Hepatocyte (in vitro differentiated cells): ENCODE measurements at regions not wholly inside any gene's neighbourhood (a gene's known extent, or its start where the extent isn't known, plus 50 kb on each side); places are given as distances from the start of the nearest gene placed in this dataset.

Source experiments
- DNase-seq: peaks from one replicate; pipeline ENCODE4 v3.0.0-alpha.2; 2016; ENCODE audit warnings: low spot score
- H2AFZ ChIP-seq: fragments of 200-600 bp; sonication (generic); 2 replicates; pipeline ENCODE4 v1.6.0; 2016; ENCODE audit warnings: antibody characterized with exemption, mild to moderate bottlenecking
- H3K27ac ChIP-seq: fragments of 200-600 bp; sonication (generic); 2 replicates; pipeline ENCODE4 v1.5.1; 2016; ENCODE audit warnings: mild to moderate bottlenecking
- H3K27me3 ChIP-seq: fragments of 200-600 bp; sonication (generic); 2 replicates; pipeline ENCODE4 v1.6.1; 2016
- H3K36me3 ChIP-seq: fragments of 200-600 bp; sonication (generic); replicated peaks from 2 replicates; pipeline ENCODE4 v1.5.1; 2016; ENCODE audit warnings: low read depth; ENCODE audit not compliant: insufficient read depth
- H3K4me1 ChIP-seq: fragments of 200-600 bp; sonication (generic); 2 replicates; pipeline ENCODE4 v1.5.1; 2016; ENCODE audit warnings: mild to moderate bottlenecking, moderate library complexity; ENCODE audit not compliant: insufficient read depth
- H3K4me2 ChIP-seq: fragments of 200-600 bp; sonication (generic); 2 replicates; pipeline ENCODE4 v1.6.0; 2016
- H3K4me3 ChIP-seq: fragments of 200-600 bp; sonication (generic); 2 replicates; pipeline ENCODE4 v1.5.1; 2016; ENCODE audit warnings: mild to moderate bottlenecking
- H3K79me2 ChIP-seq: fragments of 200-600 bp; sonication (generic); 2 replicates; pipeline ENCODE4 v1.6.0; 2017; ENCODE audit warnings: mild to moderate bottlenecking
- H3K9me2 ChIP-seq: fragments of 200-600 bp; sonication (generic); replicated peaks from 2 replicates; pipeline ENCODE4 v1.6.0; 2017; ENCODE audit warnings: mild to moderate bottlenecking; ENCODE audit not compliant: insufficient read depth
- H3K9me3 ChIP-seq: fragments of 200-600 bp; sonication (generic); 2 replicates; pipeline ENCODE4 v1.5.1; 2016; ENCODE audit warnings: low read depth, mild to moderate bottlenecking
- H4K20me1 ChIP-seq: fragments of 200-600 bp; sonication (generic); 2 replicates; pipeline ENCODE4 v1.6.0; 2016; ENCODE audit warnings: mild to moderate bottlenecking; ENCODE audit not compliant: insufficient read depth, poor library complexity, severe bottlenecking
- EZH2 ChIP-seq: fragments of 200-600 bp; sonication (generic); IDR thresholded peaks from 2 replicates; pipeline ENCODE4 v1.6.1; 2016; ENCODE audit warnings: antibody characterized with exemption, mild to moderate bottlenecking, borderline replicate concordance
- EZH2phosphoT487 ChIP-seq: fragments of 200-600 bp; sonication (generic); IDR thresholded peaks from one replicate; pipeline ENCODE4 v1.6.1; 2018; ENCODE audit warnings: antibody characterized with exemption, mild to moderate bottlenecking, low read depth, moderate library complexity; ENCODE audit not compliant: unreplicated experiment, severe bottlenecking
- WGBS: methylation state at CpG from one replicate; pipeline ENCODE4 v1.1.6; 2016; ENCODE audit warnings: low lambda C conversion rate; ENCODE audit errors: missing lambda C conversion rate; 5-methylcytosine and 5-hydroxymethylcytosine counted together
- TF ChIP-seq, protein P1 (sequence below): fragments of 200-600 bp; sonication (generic); IDR thresholded peaks from 2 replicates; pipeline ENCODE4 v1.5.1; 2016; ENCODE audit warnings: antibody characterized with exemption, mild to moderate bottlenecking; ENCODE audit not compliant: poor library complexity

DNA sequence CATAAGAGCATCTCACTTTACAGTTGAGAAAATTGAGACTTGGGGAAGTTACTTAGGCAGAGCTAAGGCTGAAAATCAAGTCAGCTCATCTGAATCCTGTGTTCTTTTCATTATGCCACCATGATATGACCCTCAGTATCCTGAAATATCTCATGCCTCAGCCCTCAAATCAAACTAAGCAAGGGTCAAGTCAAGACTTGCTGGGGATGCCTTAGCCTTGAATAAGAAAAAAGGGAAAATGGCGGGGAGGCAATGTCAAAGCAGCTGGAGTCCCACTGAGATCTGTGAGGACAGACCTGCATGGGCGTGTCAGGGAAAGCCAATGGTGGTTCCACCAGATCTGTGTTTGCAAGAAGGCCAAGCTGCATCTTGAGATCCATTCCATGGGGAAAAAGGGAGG is 91.0 kb upstream of the CACUL1 start:
- H3K27me3 ChIP-seq, result no peaks in the 10 kb centered on the region
- no peaks in the 10 kb centered on the region for H3K79me2 ChIP-seq
- H3K27ac ChIP-seq, result no peak overlapping the region
- no peak overlapping the region for H3K4me2 ChIP-seq
- H3K9me3 ChIP-seq, result no peaks in the 10 kb centered on the region
- no peak overlapping the region for H2AFZ ChIP-seq
- no peak for TF ChIP-seq EZH2phosphoT487
- TF ChIP-seq, protein P1, sequence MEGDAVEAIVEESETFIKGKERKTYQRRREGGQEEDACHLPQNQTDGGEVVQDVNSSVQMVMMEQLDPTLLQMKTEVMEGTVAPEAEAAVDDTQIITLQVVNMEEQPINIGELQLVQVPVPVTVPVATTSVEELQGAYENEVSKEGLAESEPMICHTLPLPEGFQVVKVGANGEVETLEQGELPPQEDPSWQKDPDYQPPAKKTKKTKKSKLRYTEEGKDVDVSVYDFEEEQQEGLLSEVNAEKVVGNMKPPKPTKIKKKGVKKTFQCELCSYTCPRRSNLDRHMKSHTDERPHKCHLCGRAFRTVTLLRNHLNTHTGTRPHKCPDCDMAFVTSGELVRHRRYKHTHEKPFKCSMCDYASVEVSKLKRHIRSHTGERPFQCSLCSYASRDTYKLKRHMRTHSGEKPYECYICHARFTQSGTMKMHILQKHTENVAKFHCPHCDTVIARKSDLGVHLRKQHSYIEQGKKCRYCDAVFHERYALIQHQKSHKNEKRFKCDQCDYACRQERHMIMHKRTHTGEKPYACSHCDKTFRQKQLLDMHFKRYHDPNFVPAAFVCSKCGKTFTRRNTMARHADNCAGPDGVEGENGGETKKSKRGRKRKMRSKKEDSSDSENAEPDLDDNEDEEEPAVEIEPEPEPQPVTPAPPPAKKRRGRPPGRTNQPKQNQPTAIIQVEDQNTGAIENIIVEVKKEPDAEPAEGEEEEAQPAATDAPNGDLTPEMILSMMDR, result no peak
- TF ChIP-seq EZH2, result no peak
- WGBS, result 91% methylated on average over 2 of the region's 2 CpGs
- no peaks in the 10 kb centered on the region for H4K20me1 ChIP-seq
- no peak overlapping the region for H3K4me3 ChIP-seq
- no peaks in the 10 kb centered on the region for H3K36me3 ChIP-seq
- H3K9me2 ChIP-seq, result no peaks in the 10 kb centered on the region
- peaks cover 7% of the 10 kb centered on the region for H3K4me1 ChIP-seq
- DNase-seq, result no peak

DNA sequence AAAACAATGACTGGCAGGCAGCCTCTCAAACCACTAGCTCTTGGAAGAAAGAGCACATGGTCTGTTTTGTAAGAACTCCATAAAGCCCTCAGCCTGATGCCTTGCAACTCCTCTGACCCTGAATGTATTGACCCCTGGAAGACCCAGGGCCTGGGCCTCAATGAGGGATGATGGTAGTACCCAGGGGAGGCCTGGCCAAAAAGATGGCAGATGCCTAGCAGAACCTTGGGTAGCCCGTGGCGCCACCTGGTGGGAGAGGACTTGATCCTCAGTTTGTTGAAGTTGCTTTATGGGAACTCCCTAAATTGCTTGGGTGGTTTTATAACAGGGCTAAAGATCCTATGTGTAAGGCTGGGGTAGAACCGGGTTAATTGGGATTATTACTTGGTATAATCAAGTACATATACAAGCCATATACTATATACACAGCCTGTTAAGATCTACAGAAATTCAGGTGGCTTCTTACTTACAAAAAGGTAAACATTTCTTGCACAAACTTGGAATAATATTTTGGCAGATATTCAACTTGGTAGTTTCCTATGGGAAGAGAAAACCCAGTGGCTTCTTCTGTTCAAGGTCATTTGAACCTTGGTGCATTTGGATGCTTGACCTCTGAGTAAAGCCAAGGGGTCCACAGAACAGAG is 95.8 kb upstream of the CACUL1 start:
- H3K27me3 ChIP-seq, result no peaks in the 10 kb centered on the region
- H3K4me2 ChIP-seq, result no peak overlapping the region
- DNase-seq, result peak; percentile 72
- H3K27ac ChIP-seq, result no peak overlapping the region
- TF ChIP-seq, protein P1, result peak; percentile 56
- TF ChIP-seq EZH2phosphoT487, result no peak
- no peak for TF ChIP-seq EZH2
- H4K20me1 ChIP-seq, result no peaks in the 10 kb centered on the region
- H3K9me2 ChIP-seq, result no peaks in the 10 kb centered on the region
- no peaks in the 10 kb centered on the region for H3K4me1 ChIP-seq
- WGBS, result 29% methylated on average over 3 of the region's 3 CpGs
- H3K79me2 ChIP-seq, result no peaks in the 10 kb centered on the region
- H3K4me3 ChIP-seq, result no peak overlapping the region
- no peak overlapping the region for H2AFZ ChIP-seq
- H3K9me3 ChIP-seq, result no peaks in the 10 kb centered on the region
- no peaks in the 10 kb centered on the region for H3K36me3 ChIP-seq

DNA sequence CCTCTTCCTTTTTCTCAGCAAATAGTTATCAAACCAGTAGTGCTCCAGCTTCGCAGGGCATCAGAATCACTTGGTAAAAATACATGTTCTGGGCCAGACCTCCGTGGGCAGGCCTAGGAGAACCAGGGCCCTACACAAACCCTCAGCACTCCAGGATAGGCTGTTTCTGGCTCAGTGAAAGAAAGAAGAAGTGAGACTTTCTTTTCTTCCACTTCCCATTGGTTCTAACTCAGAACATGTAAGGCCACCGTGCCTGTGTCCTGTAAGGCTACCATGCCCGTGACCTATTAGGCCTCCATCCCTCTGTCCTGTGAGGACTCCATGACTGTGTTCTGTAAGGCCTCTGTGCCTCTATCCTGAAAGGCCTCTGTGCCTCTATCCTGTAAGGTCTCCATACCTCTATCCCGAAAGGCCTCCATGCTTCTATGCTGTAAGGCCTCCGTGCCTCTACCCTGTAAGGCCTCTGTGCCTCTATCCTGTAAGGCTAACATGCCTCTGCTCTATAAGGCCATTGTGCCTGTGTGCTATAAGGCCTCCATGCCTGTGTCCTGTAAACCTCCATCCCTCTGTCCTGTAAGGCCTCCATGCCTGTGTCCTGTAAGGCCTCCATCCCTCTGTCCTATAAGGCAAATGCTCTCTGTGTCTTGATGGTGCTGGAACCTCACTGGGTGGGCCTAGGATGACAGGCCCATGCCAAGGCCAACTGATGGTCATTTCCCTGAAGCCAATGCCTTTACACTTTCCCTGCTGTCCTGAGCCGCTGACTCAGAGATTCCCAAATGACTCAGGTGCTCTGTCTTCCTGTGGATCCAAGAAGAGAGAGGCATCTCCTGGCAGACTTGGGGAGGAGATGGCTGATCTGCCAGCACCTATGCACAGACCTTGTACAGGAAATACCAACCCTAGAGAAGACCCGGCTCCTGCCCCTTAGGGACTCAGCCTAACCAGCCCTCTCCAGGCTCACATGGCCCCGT is 96.6 kb upstream of the CACUL1 start:
- Histone ChIP-seq H3K4me1 (no peaks in the 10 kb centered on the region), H4K20me1 (no peaks in the 10 kb centered on the region), H3K27ac (no peak overlapping the region), H3K4me3 (no peak overlapping the region), H3K9me3 (no peaks in the 10 kb centered on the region), H3K36me3 (no peaks in the 10 kb centered on the region), H2AFZ (no peak overlapping the region), H3K4me2 (no peak overlapping the region), H3K79me2 (no peaks in the 10 kb centered on the region), H3K27me3 (no peaks in the 10 kb centered on the region), H3K9me2 (no peaks in the 10 kb centered on the region)
- TF ChIP-seq EZH2 (no peak), EZH2phosphoT487 (no peak)
- TF ChIP-seq, protein P1, result no peak
- 91% methylated on average over 9 of the region's 9 CpGs for WGBS
- no peak for DNase-seq
